Endothelial cell (in vitro differentiated cells): ENCODE measurements at regions not wholly inside any gene's neighbourhood (a gene's known extent, or its start where the extent isn't known, plus 50 kb on each side); places are given as distances from the start of the nearest gene placed in this dataset.

ENCODE experiments used
- DNase-seq: peaks from one replicate; pipeline ENCODE4 v3.0.0; 2021; ENCODE audit warnings: low spot score
- H3K27ac Mint-ChIP-seq: one replicate; pipeline ENCODE4 v1.8.0; 2021; ENCODE audit warnings: mixed read lengths, inconsistent platforms; ENCODE audit not compliant: unreplicated experiment
- H3K27me3 Mint-ChIP-seq: one replicate; pipeline ENCODE4 v1.8.0; 2021; ENCODE audit warnings: mild to moderate bottlenecking, moderate library complexity, mixed read lengths, inconsistent platforms; ENCODE audit not compliant: unreplicated experiment
- H3K36me3 Mint-ChIP-seq: one replicate; pipeline ENCODE4 v1.8.0; 2021; ENCODE audit warnings: mild to moderate bottlenecking, low read depth, mixed read lengths, inconsistent platforms; ENCODE audit not compliant: unreplicated experiment
- H3K4me1 Mint-ChIP-seq: one replicate; pipeline ENCODE4 v1.8.0; 2021; ENCODE audit warnings: mild to moderate bottlenecking, mixed read lengths, inconsistent platforms; ENCODE audit not compliant: unreplicated experiment
- H3K4me3 Mint-ChIP-seq: one replicate; pipeline ENCODE4 v1.8.0; 2021; ENCODE audit warnings: mild to moderate bottlenecking, mixed read lengths, inconsistent platforms; ENCODE audit not compliant: unreplicated experiment
- H3K9me3 Mint-ChIP-seq: one replicate; pipeline ENCODE4 v1.8.0; 2021; ENCODE audit warnings: mixed read lengths, inconsistent platforms; ENCODE audit not compliant: unreplicated experiment
- TF ChIP-seq, protein P1 (sequence below): fragments of 200-600 bp; sonication (generic); IDR thresholded peaks from one replicate; pipeline ENCODE4 v1.5.0; 2021; ENCODE audit warnings: antibody characterized with exemption; ENCODE audit not compliant: unreplicated experiment

DNA sequence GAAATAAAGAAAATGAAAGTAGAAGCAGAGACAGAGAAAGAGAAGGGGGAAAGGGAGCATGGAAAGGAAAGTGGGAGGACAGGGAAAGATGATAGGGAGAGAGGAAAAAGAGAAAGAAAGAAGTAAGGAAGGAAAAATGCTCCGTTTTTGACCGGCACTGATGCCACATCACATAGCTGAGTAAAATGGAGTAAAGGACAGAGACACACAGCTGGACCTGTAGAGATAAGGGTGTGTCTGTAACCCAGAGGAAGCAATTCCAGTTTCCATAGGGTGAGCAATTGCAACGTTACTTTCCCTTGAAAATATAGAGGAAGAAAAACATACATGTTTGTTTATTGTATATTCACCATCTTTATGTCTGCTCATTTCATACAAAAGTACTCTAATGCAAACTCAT lies 1866.9 kb upstream of the PIK3C3 start:
- Mint-ChIP-seq H3K4me1 (peaks cover 8% of the 10 kb centered on the region), H3K27ac (no peak overlapping the region)

DNA sequence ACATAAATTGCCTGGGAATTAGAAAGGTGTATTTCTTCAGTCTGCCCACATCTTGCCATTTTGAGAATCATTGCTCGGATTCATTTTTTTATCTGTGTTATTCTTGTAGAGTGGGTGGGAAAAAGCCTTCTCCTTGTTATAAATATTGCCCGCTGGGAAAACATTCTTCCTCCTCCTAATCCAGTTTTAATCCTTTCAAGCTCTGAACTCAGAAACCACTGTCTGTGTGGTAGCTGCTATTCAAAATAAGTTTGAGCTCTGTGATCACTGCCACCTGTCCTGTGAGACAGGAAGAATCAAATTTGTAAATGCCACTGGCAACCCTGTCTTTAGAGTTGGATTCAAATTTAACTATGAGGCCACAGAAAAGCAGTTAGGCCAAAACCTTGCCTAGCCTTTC lies 1875.2 kb upstream of the PIK3C3 start:
- Mint-ChIP-seq H3K27me3 (no peaks in the 10 kb centered on the region), H3K9me3 (no peaks in the 10 kb centered on the region), H3K4me1 (no peaks in the 10 kb centered on the region), H3K4me3 (no peak overlapping the region), H3K36me3 (no peaks in the 10 kb centered on the region), H3K27ac (no peak overlapping the region)
- no peak for DNase-seq
- TF ChIP-seq, protein P1, sequence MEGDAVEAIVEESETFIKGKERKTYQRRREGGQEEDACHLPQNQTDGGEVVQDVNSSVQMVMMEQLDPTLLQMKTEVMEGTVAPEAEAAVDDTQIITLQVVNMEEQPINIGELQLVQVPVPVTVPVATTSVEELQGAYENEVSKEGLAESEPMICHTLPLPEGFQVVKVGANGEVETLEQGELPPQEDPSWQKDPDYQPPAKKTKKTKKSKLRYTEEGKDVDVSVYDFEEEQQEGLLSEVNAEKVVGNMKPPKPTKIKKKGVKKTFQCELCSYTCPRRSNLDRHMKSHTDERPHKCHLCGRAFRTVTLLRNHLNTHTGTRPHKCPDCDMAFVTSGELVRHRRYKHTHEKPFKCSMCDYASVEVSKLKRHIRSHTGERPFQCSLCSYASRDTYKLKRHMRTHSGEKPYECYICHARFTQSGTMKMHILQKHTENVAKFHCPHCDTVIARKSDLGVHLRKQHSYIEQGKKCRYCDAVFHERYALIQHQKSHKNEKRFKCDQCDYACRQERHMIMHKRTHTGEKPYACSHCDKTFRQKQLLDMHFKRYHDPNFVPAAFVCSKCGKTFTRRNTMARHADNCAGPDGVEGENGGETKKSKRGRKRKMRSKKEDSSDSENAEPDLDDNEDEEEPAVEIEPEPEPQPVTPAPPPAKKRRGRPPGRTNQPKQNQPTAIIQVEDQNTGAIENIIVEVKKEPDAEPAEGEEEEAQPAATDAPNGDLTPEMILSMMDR: no peak

More for the DNA sequence above, 1866.9 kb upstream of the PIK3C3 start:
- Mint-ChIP-seq H3K27me3 (no peaks in the 10 kb centered on the region), H3K4me3 (no peak overlapping the region), H3K36me3 (no peaks in the 10 kb centered on the region), H3K9me3 (no peaks in the 10 kb centered on the region)
- DNase-seq: no peak
- TF ChIP-seq, protein P1: no peak

DNA sequence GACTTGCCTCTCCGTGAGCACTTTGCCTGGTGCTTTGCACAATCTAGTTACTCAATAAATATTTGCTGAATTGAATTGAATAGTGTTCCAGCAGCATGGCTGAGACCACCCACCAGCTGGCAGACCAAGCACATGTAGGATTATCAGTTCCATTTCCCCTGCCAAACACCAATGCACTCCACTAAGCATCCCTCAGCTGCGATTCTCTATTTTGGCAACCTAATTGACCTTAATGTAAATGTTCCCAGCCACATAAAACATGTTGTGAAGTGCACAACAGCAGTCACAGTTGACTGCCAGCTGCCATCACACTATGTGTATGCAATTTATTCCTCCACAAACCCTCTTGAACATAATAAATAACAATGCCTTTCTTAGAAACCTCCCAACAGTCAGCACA lies 1879.4 kb upstream of the PIK3C3 start:
- Mint-ChIP-seq H3K4me1 (no peaks in the 10 kb centered on the region), H3K36me3 (no peaks in the 10 kb centered on the region), H3K27ac (no peak overlapping the region), H3K27me3 (no peaks in the 10 kb centered on the region), H3K9me3 (no peaks in the 10 kb centered on the region), H3K4me3 (no peak overlapping the region)
- TF ChIP-seq, protein P1: no peak
- no peak for DNase-seq

DNA sequence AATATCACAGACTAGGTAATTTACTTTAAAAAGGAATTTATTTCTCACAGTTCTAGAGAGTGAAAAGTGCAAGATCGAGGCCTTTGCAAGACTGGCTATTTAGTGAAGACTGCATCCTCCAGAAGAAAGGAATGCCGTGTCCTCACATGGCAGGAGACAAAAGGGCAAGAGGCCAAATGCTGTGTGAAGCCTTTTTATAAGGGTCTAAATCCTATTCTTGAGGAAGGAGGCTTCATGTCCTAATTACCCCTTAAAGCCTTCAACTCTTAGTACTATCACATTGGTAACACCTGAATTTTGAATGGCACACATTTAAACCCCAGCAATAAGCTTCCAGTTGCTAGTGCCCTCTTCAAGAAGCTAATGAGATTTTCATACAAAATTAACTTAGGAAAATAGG lies 1882.3 kb upstream of the PIK3C3 start:
- Mint-ChIP-seq H3K9me3 (no peaks in the 10 kb centered on the region), H3K27ac (no peak overlapping the region), H3K4me3 (no peak overlapping the region), H3K27me3 (no peaks in the 10 kb centered on the region), H3K4me1 (no peaks in the 10 kb centered on the region), H3K36me3 (no peaks in the 10 kb centered on the region)
- no peak for DNase-seq
- TF ChIP-seq, protein P1: no peak

DNA sequence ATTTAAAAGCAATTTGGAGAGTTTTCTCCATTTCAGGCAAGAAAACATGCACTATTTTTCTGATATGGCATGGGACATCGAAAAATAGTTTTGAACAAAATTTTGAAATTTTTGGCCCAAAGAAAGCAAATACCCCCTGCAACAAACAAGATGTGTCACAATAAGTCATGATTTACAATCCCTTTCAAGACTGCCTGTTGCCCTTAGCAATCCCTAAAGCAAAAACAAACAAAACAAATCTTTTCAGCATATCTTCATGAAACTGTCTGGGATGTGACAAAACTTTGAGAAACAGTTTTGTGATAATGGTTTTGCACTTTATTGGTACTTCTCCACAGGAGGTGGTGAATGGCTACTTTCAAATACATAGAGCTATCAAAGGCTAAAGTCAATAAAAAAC lies 1888.7 kb upstream of the PIK3C3 start:
- no peak for DNase-seq
- Mint-ChIP-seq H3K36me3 (no peaks in the 10 kb centered on the region), H3K4me3 (no peak overlapping the region), H3K9me3 (no peaks in the 10 kb centered on the region), H3K27ac (peak overlapping the region; percentile 15), H3K4me1 (no peaks in the 10 kb centered on the region), H3K27me3 (no peaks in the 10 kb centered on the region)
- TF ChIP-seq, protein P1: no peak
